HL-60 (cell line): ENCODE measurements at regions not wholly inside any gene's neighbourhood (a gene's known extent, or its start where the extent isn't known, plus 50 kb on each side); places are given as distances from the start of the nearest gene placed in this dataset.
"Not testable (repeated sequence)": the region's sequence is repeated elsewhere in the genome, so short reads cannot be mapped to it uniquely, and the experiment has no call there.

ENCODE experiments used
- CTCF ChIP-seq: IDR thresholded peaks from one replicate; pipeline ENCODE4 v1.5.1; 2011; ENCODE audit warnings: low read length, control low read depth, inconsistent platforms; ENCODE audit not compliant: insufficient read depth
- REST ChIP-seq: IDR thresholded peaks from 2 replicates; pipeline ENCODE4 v1.6.1; 2012; ENCODE audit warnings: low read depth; ENCODE audit not compliant: insufficient replicate concordance
- SPI1 ChIP-seq: IDR thresholded peaks from 2 replicates; pipeline ENCODE4 v1.6.1; 2012; ENCODE audit warnings: low read depth, mild to moderate bottlenecking, borderline replicate concordance

- TF ChIP-seq REST, CTCF, SPI1: not testable (repeated sequence)
Observed at GRCh38 chr16:5212501-5212900, 114.9 kb upstream of the EEF2KMT start.
